Right renal cortex interstitium (tissue), 3 donors: ENCODE measurements at regions not wholly inside any gene's neighbourhood (a gene's known extent, or its start where the extent isn't known, plus 50 kb on each side); places are given as distances from the start of the nearest gene placed in this dataset.

Experiments used
- DNase-seq, 3 donors: peaks; one replicate each; pipeline ENCODE4 v3.0.0-alpha.2; 2013; ENCODE audit warnings: low read depth in 3 of 3, low spot score in 2 of 3

- DNase-seq: no peak
Observed at GRCh38 chr3:18780959-18781358, 355.8 kb upstream of the SATB1 start.

- no peak for DNase-seq
Observed at GRCh38 chr3:18779704-18780103, 354.6 kb upstream of the SATB1 start.

- DNase-seq: no peak
Observed at GRCh38 chr3:18778598-18778997, 353.5 kb upstream of the SATB1 start.

GRCh38 chr3:18778094-18778493 is 353.0 kb upstream of the SATB1 start:
- DNase-seq: no peak

GRCh38 chr3:18775501-18775900 is 350.4 kb upstream of the SATB1 start:
- DNase-seq: no peak

- DNase-seq: no peak
Observed at GRCh38 chr3:18774319-18775088, 349.4 kb upstream of the SATB1 start.

- DNase-seq: no peak
Observed at GRCh38 chr3:18772699-18773305, 347.7 kb upstream of the SATB1 start.

- DNase-seq: no peak
Observed at GRCh38 chr3:18771931-18772330, 346.8 kb upstream of the SATB1 start.

- DNase-seq: no peak
Observed at GRCh38 chr3:18770800-18771199, 345.7 kb upstream of the SATB1 start.

GRCh38 chr3:18767756-18768303 is 342.7 kb upstream of the SATB1 start:
- no peak for DNase-seq

- no peak for DNase-seq
Observed at GRCh38 chr3:18766974-18767373, 341.8 kb upstream of the SATB1 start.

GRCh38 chr3:18765662-18766061 is 340.5 kb upstream of the SATB1 start:
- no peak for DNase-seq

- DNase-seq: no peak
Observed at GRCh38 chr3:18765161-18765560, 340.0 kb upstream of the SATB1 start.

- no peak for DNase-seq
Observed at GRCh38 chr3:18761530-18761929, 336.4 kb upstream of the SATB1 start.

GRCh38 chr3:18758047-18758704 is 333.0 kb upstream of the SATB1 start:
- peak; percentile 49 to 63 (median 51) for DNase-seq

GRCh38 chr3:18757476-18757875 is 332.3 kb upstream of the SATB1 start:
- no peak for DNase-seq

GRCh38 chr3:18752273-18752934 is 327.3 kb upstream of the SATB1 start:
- DNase-seq: no peak

- DNase-seq: no peak
Observed at GRCh38 chr3:18751514-18751913, 326.4 kb upstream of the SATB1 start.

GRCh38 chr3:18747383-18747782 is 322.2 kb upstream of the SATB1 start:
- no peak for DNase-seq

- no peak for DNase-seq
Observed at GRCh38 chr3:18745472-18745871, 320.3 kb upstream of the SATB1 start.

GRCh38 chr3:18744472-18744871 is 319.3 kb upstream of the SATB1 start:
- no peak for DNase-seq
